HG03103 (cell line): ENCODE measurements at regions not wholly inside any gene's neighbourhood (a gene's known extent, or its start where the extent isn't known, plus 50 kb on each side); places are given as distances from the start of the nearest gene placed in this dataset.
"Not testable (repeated sequence)": the region's sequence is repeated elsewhere in the genome, so short reads cannot be mapped to it uniquely, and the experiment has no call there.

Source experiments
- ATAC-seq: cut with Tn5 transposase; IDR thresholded peaks from one replicate; pipeline ENCODE4 v1.9.1; 2021; ENCODE audit warnings: low read depth; ENCODE audit not compliant: unreplicated experiment

DNA sequence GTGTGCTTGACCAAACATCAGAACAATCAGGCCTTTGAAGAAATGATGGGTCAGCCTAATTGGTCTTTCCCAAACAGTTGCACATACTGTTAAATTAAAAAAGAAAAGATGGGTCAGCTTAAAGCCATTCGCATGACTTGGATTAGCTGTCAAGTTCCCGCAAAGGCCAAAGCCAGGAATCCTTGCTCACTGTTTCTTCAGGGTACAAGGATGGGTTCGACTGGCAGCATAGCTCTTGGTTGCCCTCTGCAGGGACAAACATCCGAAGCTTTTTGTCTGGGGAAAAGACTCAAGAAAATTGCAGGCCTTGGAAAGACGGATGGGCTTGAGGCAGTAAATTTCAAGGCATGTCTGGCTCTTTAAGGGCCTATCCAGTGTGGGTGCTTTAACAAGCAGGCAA, 168.0 kb downstream of the HDGFL1 start:
- no peak for ATAC-seq

DNA sequence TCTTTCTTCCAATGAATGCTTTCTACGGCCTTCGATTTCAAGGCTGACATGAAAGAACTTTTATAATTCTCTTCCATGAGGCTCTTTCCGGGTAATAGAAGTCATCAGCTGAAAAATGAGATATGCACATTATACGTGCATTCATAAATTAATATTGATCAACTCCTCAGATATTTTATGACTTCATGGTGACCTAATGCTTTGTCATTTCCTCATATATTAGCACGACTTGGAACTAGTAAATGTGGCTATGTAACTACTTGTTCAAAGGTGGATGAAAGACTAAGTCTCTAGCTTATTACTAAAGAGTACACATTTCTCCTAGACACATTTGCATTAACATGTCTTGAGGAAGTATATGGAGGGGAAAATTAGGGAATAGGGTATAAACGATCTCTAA, 168.8 kb downstream of the HDGFL1 start:
- no peak for ATAC-seq

DNA sequence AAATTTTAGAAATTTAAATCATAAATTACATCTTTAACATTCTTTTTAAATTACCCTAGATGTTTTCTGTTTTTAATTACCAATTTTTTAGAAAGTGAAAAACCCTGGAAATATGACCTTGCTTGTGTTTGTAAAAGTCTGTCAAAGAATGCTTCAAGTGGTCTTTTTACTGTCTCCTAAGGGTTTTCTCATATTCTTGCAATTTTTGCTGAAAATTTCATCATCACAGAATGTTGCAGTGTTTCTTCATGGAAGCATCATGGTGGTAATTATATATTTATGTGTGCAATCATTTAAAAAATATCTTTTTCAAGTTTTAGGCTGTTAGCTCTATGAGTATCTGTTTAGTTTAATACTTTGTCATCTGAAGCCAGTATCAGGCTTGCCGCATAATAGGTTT, 178.2 kb downstream of the HDGFL1 start:
- no peak for ATAC-seq

DNA sequence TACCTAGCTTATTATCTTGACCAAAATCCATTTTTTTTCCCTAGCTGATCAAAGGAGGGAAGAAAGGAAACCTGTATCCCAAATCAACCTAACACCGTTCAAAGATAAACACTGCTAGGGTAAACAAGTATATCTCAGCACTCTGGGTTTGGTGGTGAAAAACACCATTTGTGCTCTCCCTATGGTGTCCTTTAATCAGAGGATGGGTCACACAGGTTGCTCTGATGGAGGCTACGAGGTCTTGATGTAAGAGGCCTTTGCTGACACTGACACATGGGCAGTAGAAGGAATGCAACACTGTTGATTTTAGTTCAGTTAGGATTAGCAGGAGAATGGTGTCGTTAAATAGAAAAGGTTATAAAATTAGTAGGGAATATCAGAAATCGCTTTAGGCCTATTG, 179.3 kb downstream of the HDGFL1 start:
- no peak for ATAC-seq

DNA sequence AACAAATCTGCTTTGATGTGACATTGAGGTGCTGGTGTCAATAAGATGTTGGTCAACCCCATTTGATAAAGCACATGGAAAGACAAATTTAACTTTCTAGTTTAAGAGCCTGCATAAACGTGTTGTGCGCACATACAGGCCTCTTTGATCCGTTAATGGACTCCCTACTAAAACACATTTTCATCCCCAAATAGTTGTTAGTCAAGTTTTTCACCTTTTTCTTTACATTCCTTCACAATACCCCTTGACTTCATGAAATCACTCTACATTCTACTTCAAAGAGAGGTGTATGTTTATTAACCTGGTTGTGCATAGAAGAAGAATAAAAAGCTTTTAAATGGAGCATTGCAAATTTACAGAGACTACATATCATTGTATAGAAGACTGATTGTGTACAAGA, 180.3 kb downstream of the HDGFL1 start:
- no peak for ATAC-seq

DNA sequence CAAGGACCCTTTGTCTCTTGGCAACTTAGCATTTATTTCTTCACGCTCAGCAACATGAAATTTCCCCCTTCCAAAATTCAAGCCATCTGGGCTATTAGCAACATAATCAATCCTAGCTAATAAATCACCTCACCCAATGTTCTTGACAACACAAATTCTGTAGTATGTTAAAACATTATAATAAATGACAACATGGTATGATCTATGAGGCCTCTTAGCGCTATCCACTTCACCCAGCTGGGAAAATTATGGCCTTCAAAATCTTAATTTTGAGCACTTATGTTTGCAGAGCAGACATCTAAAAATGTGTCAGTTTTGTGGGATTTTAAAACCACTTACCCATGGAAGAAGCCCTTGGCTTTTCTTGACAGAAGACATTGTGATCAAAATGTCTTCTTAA, 181.9 kb downstream of the HDGFL1 start:
- no peak for ATAC-seq

DNA sequence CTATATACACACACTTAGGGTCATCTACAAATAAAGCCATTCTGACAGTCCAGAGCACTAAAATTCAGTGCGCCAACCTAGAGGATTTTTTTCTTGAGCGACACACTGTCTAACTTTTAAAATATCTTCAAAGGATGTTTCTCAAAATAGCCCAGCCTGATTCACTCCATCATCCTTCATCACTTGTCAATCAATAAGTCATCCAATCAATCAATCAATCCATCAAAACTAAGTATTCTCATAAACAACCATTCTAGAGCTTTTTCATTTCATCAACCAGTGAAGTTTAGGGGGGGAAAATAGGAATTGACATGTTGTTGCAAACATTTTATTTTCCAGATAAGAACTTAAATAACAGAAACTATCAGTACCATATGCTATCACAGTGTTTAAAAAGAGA, 183.2 kb downstream of the HDGFL1 start:
- no peak for ATAC-seq

DNA sequence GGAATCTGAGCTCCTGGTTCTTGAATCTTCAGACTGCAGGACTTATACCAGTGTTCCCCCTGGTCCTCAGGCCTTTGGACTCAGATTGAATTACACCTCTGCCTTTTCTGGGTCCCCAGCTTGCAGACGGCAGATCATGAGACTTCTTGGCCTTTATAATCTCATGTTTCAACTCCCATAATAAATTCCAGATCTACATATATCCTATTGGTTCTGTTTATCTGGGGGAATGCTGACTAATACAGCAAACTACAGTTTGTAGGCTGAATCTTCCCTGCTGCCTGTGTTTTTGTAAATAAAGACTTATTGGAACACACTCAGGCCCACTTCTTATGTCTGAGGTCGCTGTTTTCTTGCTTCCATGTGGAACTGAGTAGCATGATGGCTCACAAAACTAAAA, 184.7 kb downstream of the HDGFL1 start:
- ATAC-seq, result no peak

DNA sequence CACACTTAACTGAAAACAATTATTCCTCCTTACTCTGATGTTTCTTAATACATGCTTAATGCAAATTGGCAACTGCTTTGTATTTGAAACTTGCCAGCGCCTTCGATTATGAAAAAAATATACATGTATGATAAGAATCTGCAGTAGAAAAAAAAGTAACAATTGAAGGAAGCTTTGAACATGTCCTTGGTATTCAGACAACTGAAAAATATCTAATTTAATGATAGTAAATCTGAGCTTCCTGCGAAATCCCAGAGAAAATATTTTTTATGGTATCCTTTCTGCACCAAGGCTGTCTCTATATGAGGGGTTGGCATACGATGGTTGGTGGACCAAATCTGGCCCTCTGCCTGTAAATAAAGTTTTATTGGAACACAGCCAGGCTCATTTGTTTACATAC, 186.2 kb downstream of the HDGFL1 start:
- no peak for ATAC-seq

DNA sequence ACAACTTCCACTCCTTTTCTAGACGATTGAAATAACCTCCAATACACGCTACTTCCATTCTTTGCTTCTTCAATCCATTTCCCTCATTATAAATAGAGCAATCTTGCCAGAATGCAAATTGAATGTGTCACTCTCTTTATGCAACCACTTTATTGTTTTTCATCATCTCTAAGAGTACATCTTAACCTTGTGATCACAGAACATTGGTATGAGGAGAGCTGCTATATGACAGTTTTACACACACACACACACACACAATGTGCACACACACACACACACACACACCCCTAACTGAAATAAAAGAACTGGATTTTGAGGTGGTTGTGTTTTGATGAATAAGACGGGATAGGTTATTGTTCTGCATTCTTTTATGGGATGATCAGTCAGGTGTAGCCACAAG, 187.0 kb downstream of the HDGFL1 start:
- ATAC-seq, result no peak

DNA sequence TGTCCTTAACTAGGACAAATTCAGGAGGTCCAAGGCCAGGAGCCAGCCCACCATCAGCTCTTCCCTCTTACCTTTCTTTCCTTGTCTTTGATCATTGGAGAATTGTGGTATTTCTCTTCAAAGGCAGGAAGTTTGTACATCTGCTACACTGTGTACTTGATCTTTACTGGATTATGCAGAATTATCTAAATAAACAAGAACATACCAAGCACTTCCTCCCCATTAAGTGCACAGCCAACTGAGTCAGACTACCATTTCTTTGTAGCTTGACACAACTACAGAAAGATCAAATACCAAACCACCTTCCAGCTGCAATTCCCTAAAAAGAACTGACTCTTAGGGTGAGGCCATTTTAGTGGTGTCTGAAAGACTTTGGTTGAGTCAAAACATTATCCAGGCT, 195.1 kb downstream of the HDGFL1 start:
- ATAC-seq, result no peak

DNA sequence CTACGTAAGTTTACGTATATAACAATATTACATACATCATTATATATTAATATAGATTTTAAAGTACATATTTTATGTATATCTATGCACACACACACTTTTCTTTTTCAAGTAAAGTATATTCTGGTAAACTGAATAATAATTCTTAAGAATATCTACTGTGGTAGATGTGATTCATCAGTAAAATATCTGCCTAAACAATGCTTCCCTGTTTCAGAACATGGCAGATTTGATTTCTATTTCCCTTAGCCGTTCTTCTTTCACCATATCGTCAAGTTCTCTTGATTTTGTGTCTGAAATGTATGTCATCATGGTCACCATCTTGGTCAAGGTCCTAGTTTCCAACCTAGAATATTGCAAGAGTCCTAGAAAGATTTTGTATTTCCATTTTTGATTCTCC, 195.6 kb downstream of the HDGFL1 start:
- ATAC-seq, result no peak

DNA sequence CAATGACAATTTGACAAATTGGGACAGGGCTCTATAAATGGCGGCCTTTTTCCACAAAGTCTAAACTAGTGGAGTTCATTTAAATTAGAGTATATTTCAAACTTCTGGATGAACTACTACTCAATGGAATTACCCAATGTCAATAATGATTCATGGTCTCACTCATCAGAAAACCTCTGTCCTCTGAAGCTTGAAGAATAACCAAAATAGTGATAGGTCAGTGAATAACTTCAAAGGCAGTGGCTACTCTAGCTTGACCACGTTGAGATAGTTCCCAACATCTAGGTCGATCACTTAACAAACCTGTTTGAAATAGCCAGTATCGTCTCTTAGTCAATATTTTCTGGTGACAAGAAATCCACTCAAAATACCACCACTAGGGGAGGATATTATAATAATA, 197.6 kb downstream of the HDGFL1 start:
- no peak for ATAC-seq

DNA sequence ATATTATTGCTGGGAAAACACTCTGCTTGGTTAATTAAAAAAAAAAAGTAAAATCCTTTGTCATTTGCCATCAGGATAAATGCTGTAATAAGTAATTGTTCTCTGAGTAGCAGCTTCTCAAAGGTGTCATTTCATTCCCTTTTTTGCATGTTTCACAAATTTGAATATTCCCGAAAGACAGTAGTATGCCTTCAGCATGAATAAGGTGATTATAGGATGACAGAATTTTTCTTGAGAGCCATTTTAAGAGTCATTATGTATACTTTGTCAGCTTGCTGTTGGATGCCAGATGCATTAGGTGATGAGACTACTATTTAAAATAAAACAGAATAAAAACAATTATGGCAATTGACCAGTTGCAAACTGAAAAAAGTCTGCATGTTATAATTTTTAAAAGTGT, 200.7 kb downstream of the HDGFL1 start:
- ATAC-seq, result no peak

DNA sequence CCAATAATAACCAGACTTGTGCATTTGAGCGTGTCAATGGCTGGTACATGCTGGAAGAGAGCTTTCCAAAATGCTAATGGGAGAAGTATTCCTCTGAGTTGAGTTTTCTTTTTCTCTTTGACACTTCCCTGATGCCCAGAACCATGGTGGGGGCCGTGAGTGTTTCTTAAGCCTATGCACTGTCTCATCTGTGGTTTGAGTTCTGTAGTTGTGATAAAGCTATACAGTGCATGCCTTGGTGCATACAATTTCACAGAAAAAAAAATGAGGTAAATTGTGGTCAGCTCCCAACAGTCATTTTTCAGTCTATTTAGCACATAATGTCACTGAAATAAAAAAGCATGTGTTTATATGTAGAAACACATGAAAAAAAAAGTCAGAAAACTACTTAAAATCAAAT, 204.8 kb downstream of the HDGFL1 start:
- no peak for ATAC-seq

DNA sequence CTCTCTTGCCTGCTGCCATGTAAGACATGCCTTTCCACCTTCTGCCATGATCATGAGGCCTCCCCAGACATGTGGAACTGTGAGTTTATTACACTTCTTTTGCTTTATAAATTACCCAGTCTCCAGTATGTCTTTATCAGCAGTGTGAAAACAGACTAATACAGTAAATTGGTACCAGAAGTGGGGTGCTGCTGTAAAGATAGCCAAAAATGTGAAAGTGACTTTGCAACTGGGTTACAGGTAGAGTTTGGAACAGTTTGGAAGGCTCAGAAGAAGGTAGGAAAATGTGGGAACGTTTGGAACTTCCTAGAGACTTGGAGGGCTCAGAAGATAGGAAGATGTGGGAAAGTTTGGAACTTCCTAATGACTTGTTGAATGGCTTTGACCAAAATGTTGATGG, 209.1 kb downstream of the HDGFL1 start:
- not testable (repeated sequence) for ATAC-seq

DNA sequence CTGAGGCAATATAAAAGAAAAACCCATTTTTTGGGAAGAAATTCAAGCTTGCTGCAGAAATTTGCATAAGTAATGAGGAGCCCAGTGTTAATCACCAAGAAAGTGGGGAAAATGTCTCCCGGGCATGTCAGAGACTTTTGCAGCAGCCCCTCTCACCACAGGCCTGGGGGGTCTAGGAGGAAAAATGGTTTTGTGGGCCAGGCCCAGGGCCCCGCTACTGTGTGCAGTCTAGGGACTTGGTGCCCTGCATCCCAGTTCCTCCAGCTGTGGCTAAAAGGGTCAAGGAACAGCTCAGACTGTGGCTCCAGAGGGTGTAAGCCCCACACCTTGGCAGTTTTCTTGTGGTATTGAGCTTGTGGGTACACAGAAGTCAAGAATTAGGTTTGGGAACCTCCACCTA, 209.7 kb downstream of the HDGFL1 start:
- no peak for ATAC-seq

DNA sequence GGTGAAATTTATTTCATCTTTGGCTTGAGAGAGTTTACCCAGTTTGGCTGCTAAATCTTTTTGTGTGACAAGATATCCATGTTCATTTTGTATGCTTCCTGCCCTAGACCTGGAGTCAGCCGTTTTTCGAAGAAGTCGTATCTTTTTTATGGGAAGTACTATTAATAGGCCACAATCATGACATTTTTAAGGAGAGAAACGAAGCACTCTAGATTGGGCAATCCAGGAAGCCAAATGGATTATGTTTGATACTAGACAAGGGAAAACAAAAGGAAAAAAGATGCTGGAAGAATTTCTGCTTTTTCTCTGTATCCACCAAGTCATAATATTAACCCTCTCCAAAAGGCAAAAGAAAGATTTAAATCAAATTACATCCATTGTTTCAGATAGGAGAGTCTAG, 214.6 kb downstream of the HDGFL1 start:
- no peak for ATAC-seq

DNA sequence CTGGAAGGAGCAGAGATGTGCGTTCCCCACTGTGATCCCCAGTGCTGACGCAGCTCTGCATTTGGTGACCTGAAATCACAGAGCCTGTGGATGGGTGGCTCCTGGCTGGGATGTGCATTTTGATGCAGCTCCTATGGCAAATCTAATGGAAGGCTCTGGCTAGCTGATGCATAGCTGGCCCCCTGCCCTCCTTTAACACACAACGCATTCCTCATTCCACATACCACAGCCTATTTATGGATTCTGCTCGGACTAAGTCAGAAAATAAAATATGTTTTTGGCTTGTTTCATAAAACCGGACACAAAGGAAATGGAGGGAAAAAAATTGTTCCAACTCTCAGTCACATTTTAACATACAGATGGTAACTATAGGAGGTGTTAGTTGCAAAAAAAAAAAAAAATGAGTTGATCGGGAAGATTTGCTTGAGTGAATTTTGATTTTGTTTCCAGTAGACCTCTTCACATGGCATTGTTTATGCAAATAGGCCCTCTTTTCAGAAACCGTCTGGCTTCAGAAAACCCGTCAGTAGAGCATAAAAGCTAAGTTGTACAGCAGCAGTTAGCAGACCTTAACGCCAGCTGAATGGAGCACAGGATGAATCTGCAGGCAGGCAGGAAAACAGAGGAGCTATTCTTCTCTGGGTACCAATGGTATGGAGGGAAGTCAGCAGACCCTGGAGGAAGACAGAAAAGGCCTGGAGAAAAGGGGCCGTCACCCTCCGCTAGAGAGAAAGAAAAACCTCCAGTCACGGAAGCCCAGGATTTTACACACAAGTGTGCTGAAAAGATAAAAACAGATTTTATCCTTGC, 215.4 kb downstream of the HDGFL1 start:
- no peak for ATAC-seq

DNA sequence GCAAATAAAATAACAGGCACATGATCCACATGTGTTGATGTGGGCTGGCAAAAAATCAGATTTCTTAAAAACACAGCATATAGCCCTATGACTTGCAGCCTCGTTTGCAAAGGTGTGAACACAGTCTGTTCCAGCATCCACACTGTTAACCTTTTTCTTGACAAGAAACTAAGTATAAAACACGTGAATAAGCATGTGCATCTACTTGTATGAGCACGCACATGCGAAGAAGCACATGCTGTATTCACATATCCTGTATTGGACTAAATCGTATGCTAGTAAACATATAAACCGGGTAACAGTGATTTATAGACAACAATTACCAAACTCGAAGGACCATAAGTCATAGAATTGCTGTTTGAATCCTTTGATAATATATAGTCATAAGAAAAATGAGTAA, 218.7 kb downstream of the HDGFL1 start:
- ATAC-seq, result no peak

DNA sequence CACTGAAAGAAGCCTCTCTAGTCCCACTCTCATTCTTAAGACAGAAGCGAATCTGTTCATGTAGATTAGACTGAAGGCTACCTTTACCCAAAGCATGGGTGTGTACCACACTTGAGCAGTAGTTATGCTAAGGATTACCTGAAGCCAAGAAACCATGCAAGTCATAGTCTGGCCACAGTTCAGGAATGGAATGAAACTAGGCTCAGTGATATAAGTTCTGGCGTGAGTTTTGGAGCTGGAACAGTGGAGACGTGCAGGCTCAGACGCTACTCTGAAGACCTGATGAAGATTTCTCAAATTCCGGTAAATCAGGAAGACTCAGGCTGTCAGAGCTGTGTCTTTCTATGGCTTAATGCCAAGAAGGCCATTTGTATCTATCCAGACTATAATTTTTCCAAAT, 219.9 kb downstream of the HDGFL1 start:
- no peak for ATAC-seq

DNA sequence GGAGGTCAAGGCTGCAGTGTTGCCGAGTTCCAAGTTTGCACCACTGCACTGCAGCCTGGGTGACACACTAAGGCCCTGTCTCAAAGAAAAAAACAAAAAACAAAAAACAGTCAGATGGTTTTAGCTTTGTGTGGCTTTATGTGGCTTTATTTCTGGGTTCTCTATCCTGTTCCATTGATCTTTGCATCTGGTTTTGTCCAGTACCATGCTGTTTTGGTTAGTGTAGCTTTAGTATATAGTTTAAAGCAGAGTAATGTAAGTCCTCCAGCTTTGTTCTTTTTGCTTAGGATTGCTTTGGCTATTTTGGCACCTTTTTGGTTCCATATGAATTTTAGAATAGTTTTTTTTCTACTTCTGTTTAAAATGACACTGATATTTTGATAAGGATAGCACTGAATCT, 225.5 kb downstream of the HDGFL1 start:
- no peak for ATAC-seq

DNA sequence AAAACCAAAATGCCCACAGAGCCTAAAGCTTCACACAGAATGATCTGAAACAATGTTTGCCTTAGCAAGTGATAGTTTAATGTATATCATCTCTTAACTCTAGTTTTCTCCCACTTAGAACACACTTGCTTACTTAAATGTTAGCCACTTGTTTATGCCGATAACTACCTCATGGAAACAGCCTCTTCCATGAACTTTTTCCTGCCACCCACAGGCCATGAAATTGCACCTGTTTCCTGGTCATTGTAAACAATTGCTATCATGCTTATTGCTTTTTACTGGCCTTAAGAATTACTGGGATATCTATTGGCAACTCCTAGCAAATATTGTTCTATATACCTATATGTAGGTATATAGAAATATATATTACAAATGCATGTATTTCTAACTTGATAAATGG, 231.1 kb downstream of the HDGFL1 start:
- no peak for ATAC-seq
